NCI-H2107 treated with DMSO at 0.1 percent for 48 hours (cell line): ENCODE measurements at regions not wholly inside any gene's neighbourhood (a gene's known extent, or its start where the extent isn't known, plus 50 kb on each side); places are given as distances from the start of the nearest gene placed in this dataset.
"Not testable (repeated sequence)": the region's sequence is repeated elsewhere in the genome, so short reads cannot be mapped to it uniquely, and the experiment has no call there.

Experiments used
- DNase-seq: peaks from one replicate; lab custom pipeline; 2025; ENCODE audit not compliant: unreplicated experiment; lab: John Stamatoyannopoulos, UW

DNA sequence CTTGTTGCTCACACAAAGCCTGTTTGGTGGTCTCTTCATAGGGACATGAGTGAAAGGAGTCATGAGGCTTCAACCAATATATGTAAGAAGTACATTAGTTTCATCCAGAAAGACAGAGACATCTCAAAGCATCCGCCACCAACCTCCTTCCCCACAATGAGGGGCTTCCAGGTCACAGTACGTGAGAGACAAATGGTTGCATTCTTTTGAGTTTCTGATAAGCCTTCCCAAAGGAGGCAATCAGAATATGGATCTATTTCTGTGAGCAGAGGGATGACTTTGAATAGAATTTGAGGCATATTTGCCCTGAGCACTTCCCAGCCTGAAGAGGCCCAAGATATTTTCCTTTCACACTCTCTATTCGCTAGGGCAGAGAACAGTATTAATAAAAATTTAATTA, 931.1 kb downstream of the FAM181B start:
- no peak for DNase-seq

GRCh38 chr11:81792416-81792815, 941.2 kb downstream of the FAM181B start:
- no peak for DNase-seq

DNA sequence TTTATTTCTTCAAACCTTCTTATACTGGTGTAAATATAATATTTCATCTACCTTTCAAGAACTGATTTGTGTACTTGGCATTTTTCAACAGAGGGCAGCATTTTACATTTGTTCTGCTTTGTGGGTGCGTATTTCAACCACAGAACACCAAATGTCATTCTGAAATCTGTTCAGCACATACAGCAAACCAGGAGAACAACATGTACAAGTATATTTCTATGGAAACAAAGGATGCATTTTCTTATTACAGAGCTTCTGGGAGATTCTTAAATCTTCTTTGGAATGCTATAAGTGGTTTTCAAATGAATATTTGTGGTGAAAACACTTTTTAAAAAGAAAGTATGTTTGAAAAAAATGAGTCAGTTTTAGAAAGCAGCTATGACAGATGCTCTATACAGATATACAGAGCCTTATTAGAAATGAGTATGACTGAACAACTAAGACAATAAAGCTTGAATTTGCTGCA, 946.0 kb downstream of the FAM181B start:
- DNase-seq, result no peak

DNA sequence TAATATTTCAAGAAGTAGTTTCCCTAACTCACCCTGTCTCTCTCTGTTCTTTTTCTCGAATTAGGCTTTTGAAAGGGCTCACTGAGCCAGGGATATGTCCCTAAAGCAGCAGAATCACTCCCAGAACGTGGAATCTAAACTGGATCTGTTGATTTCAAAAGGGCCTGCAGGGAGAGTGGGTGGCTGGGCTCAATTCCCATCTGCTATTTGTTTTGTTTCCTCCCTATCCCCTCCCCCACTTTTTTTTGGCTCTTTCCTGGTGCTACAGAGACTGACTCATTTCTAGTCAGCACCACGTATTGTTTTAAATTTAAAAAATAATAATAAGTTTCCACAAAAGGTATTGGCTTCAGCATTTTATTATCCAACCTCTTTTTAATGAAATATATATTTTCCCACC, 961.5 kb downstream of the FAM181B start:
- no peak for DNase-seq

DNA sequence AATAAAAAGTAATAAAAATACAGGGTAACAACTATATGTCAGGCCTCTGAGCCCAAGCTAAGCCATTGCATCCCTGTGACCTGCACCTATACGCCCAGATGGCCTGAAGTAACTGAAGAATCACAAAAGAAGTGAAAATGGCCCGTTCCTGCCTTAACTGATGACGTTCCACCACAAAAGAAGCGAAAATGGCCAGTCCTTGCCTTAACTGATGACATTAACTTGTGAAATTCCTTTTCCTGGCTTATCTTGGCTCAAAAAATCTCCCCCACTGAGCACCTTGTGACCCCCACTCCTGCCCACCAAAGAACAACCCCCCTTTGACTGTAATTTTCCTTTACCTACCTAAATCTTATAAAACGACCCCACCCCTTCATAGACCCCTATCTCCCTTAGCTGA, 963.8 kb downstream of the FAM181B start:
- not testable (repeated sequence) for DNase-seq

DNA sequence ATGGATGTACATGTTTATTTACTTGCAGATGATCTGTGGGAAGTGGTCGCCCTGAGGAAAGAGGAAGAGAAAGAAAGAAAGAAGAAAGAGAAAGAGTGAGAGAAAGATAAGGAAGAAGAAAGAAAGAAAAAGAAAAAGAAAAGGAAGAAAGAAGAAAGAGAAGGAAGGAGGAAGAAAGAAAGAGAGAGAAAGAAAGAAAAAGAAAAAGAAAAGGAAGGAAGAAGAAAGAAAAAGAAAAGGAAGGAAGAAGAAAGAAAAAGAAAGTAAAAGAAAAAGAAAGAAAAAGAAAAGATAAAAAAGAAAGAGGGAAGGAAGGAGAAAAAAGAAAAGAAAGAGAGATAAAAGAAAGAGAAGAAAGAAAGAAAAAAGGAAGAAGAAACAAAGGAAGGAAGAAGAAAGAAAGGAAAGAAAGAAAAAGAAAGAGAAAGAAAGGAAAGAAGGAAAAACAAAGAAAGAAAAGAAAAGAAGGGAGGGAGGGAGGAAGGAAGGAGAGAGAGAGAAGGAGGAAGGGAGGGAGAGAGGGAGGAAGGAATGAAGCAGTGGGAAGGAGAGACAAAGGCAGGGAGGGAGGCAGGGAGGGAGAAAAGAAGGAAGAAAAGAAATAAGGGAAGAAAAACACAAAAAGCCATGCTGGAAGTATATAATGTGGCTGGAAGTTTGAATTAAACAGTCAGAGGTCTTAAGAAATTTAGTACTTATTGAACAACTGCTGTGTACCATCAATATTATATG, 976.6 kb downstream of the FAM181B start:
- no peak for DNase-seq

GRCh38 chr11:81749245-81749644, 984.4 kb downstream of the FAM181B start:
- DNase-seq, result no peak

DNA sequence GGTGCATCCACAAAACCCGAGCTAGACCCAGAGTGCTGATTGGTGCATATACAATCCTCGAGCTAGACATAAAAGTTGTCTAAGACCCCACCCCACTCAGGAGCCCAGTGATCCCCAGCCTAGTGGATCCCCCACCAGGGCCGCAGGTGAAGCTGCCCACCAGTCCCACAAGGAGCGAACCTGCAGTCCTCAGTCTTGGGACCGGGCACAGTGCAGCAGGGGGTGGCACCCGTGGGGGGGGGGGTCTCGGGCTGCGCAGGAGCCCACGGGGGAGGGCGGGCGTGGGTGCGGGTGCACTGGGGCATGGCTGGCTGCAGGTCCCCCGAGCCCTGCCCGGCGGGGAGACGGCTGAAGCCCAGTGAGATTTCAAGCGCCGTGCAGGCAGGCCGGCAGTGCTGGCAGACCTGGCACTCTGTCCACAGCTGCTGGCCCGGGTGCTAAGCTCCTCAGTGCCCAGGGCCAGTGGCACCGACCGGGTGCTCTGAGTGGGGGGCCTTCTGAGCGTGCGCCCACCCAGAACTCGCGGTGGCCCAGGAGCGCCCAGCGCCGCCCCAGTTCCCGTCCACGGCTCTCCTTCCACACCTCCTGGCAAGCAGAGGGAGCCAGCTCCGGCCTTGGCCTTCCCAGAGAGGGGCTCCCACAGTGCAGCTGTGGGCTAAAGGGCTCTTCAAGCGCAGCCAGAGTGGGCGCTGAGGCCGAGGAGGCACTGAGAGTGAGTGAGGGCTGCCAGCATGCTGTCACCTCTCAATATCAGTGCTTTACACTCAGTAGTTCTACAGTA, 989.1 kb downstream of the FAM181B start:
- no peak for DNase-seq

- no peak for DNase-seq
These were observed 1008.0 kb downstream of the FAM181B start for GRCh38 chr11:81725701-81726100.

DNA sequence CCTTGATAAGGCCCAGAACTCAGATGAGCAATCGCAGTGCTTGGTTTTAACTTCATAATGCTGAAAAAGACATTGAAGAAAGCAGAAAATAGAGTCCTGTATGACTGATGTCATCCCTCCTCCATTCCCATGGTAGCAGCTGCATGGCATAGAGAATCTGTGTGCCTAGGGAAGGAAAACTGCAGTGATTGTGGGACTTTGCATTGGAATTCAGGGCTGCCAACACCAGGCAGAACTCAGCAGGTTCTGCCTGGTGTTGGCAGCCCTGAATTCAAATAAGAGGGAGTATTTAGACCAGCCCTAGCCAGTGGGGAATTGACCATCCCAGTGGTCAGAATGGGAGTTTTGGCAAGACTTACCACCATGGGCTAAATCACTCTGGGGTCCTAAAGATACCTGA, 1016.0 kb downstream of the FAM181B start:
- DNase-seq, result no peak

DNA sequence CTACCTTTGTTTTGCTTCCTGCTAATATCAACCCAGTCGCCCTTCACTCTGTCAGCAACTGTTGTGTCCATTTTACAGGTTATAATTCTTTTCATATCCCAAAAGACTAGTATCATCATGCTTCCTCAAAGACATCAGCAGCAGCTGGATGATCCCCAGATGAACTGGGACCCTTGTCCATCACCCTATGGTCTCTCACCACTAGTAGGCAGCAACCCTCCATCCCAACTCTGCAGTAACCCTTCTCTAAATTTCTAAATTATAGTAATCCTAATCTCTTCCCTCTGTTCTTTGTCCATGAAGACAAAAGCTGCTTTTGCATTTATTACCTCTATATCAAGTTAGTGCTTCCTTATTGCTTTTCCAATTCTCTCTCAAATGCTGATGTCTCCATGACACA, 1025.8 kb downstream of the FAM181B start:
- no peak for DNase-seq

DNA sequence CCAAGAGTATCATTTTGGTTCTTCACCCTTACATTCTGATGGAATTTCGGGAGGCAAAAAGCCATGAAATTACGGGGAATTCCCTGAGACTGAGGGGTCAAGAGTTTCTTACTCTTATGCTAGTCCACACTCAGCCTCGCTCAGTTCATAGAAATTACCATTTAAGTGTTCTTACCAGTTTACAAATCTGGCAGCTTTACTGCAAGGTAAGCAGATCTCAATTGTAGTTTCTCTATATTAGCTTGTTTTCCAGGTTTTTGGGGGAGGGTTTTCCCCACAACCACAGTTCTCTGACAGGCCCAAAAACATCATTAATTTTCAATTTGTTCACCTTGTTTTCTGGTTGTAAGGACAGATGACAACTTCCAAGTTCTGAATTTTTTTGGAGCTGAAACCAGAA, 1028.4 kb downstream of the FAM181B start:
- DNase-seq, result no peak

GRCh38 chr11:81700076-81700475, 1033.6 kb downstream of the FAM181B start:
- DNase-seq, result no peak

GRCh38 chr11:81687057-81687456, 1046.6 kb downstream of the FAM181B start:
- DNase-seq, result no peak

DNA sequence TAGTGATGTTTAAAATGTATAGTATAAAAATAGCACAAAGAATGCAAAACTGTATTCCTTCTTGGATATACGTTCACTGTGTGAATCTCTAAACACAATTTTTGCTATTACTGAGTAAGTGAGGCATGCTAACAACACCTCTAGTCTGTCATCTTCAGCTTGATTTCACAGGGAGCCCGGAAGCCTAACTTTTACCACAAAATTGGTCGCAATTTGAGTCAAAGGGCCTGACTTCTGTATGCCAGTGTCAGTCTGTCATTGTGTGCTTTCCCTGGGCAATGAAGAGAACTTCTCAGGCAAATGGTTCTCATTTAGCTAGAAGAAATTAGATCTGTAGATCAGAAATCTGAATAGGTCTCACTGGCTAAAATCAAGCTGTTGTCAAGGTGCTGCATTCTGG, 1059.5 kb downstream of the FAM181B start:
- no peak for DNase-seq

DNA sequence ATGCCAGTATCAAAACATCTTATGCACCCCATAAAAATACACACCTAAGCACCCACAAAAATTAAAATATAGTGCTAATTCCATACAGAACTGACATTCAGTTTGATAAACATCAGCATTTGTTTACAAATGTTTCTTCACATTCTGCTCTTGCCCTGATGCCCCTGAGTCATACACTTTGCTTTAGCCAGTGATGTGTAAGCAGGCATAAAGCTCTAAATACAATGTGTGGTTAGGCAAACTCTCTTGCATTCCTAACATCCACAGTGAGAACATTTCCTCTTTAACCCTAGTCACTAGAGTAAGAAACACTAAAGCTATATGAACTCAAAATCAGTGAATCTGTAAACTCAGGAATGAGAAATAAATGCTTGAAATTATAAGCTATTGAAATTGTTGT, 1060.7 kb downstream of the FAM181B start:
- DNase-seq, result no peak

DNA sequence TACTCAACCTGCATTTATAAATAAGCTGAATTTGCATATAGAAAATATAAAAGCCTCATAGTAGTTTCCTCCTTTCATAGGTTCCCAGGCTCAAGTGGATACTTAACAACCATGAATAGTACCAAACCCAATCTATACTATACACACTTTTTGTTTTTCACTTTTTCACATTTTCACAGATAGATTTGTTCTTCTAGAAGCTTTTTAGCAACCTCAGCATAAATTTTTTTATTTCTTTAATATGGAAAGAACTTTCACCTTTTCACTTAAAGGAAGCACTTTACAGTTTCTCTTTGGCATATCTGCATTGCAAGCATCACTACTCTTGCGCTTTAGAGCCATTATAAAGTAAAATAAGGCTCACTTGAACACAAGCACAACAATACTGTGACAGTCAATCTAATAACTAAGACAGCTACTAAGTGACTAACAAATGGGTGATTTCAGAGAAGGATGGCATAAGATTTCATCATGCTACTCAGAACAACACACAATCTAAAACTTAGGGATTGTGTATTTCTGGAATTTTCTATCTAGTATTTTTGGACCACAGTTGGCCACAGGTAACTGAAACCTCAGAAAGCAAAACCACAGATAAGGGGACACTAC, 1063.6 kb downstream of the FAM181B start:
- no peak for DNase-seq

DNA sequence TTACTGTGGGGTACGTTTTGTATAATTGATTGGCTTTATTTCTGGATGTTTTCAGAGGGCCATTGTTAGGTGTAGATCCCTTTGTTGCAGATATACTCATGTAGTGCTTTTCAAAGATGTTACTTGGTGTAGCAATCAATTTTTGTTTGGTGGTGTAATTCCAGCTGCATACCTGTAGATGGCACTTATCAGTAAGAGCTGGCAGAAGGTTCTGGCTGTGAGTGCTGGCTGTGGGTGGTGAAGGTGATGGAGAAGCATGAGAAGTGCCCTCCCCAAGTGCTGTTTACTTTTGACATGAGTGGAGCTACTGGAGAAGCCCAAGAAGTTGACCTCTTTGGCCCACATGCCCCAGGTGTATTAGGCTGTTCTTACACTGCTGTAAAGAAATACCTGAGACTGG, 1074.9 kb downstream of the FAM181B start:
- DNase-seq, result no peak

DNA sequence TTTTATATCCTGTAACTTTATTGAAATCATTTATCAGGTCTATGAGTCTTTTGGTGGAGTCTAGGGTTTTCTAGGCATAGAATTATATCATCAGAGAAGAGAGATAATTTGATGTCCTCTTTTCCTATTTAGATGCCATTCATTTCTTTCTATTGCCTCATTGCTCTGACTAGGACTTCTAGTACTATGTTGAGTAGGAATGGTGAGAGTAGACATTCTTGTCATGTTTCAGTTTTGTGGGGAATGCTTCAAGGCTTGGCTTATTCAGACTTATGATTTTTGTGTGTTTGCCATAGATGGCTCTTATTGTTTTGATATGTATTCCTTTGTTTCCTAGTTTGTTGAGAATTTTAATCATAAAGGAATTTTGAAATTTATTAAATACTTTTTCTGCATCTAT, 1078.3 kb downstream of the FAM181B start:
- DNase-seq, result no peak

- DNase-seq, result no peak
These were observed 1086.3 kb downstream of the FAM181B start for GRCh38 chr11:81647374-81647773.

DNA sequence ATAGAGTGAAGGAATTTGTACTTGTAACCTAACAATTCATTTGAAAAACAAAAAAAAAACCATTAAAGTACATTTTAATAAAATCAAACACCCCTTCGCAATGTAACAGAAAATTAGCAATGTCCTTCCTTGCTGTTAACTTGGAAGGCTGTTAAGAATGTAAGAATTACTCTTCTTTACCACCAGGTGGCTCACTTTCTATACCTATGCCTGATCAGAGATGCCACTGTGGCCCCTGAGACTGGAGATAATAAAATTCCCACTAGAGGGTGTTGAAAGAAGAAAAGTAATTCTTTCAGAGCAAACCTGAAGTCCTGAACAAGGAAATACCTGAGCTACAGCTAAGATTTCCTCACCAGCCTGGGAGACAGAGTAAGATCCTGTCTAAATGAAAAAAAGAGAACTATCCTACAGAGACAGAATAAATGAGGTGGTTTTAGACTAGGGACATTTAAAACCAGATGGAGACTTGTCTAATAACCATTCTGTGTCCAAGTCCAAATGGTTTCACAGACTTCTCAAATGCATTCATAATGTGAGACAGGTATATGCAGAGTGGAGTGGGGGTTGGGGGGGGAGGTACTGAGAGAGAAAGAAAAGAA, 1089.3 kb downstream of the FAM181B start:
- peak; percentile 24 for DNase-seq

DNA sequence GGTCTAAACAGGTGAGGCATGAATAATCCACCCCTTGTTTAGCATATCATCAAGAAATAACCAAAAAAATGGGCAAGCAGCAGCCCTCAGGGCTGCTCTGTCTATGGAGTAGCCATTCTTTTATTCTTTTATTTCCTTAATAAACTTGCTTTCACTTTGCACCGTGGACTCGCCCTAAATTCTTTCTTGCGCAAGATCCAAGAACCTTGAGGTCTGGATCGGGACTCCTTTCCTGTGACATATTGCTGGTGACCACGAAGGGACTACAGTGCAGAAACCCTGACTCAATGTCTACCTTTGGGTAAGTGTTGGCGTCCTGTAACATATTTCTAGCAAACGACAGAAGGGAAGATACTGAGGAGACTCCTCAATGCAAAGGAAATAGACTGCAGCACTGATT, 1099.2 kb downstream of the FAM181B start:
- no peak for DNase-seq
